NT2/D1 (cell line): ENCODE measurements at regions not wholly inside any gene's neighbourhood (a gene's known extent, or its start where the extent isn't known, plus 50 kb on each side); places are given as distances from the start of the nearest gene placed in this dataset.

ENCODE experiments used
- SUZ12 ChIP-seq: IDR thresholded peaks from 2 replicates; pipeline ENCODE4 v1.6.1; 2011; ENCODE audit not compliant: insufficient read length, insufficient read depth; ENCODE audit errors: extremely low read depth
- YY1 ChIP-seq: IDR thresholded peaks from 2 replicates; pipeline ENCODE4 v1.6.1; 2011; ENCODE audit not compliant: insufficient read length, insufficient read depth

GRCh38 chr13:38430796-38431195 lies 81.1 kb downstream of the UFM1 start:
- TF ChIP-seq SUZ12 (no peak), YY1 (no peak)
